Transverse colon (tissue), 4 donors: ENCODE measurements at regions not wholly inside any gene's neighbourhood (a gene's known extent, or its start where the extent isn't known, plus 50 kb on each side); places are given as distances from the start of the nearest gene placed in this dataset.

Source experiments
- CTCF ChIP-seq, 5 experiments: fragments of 200-600 bp in 3 of 5; fragments of 450-650 bp in 2 of 5; sonication (generic) in 3 of 5; IDR thresholded peaks; 1 replicate in 2 of 5; 2 replicates in 3 of 5; pipeline ENCODE4 v1.5.1; 2016 to 2017; ENCODE audit warnings: antibody characterized with exemption in 5 of 5, inconsistent platforms in 3 of 5, mild to moderate bottlenecking in 2 of 5, moderate library complexity in 1 of 5
- EP300 ChIP-seq: sonication (generic); formaldehyde crosslinking; IDR thresholded peaks from one replicate; pipeline ENCODE4 v1.6.1; 2017; ENCODE audit warnings: antibody characterized with exemption, low read depth
- POLR2A ChIP-seq: fragments of 450-650 bp; IDR thresholded peaks from one replicate; pipeline ENCODE4 v1.6.1; 2016; ENCODE audit warnings: antibody characterized with exemption, mild to moderate bottlenecking, moderate library complexity
- POLR2AphosphoS5 ChIP-seq, 3 donors: sonication (generic); formaldehyde crosslinking; IDR thresholded peaks; one replicate each; pipeline ENCODE4 v1.6.1; 2016; ENCODE audit warnings: antibody characterized with exemption in 3 of 3

- TF ChIP-seq CTCF (IDR thresholded peaks at IDR 0.05) = no peak
- TF ChIP-seq POLR2AphosphoS5 (IDR thresholded peaks at IDR 0.05) = no peak
- no peak for TF ChIP-seq POLR2A
- no peak for TF ChIP-seq EP300
Measured at GRCh38 chr11:87974797-87975196, 200.4 kb downstream of the RAB38 start.
